ENCODE measurements at regions not wholly inside any gene's neighbourhood (a gene's known extent, or its start where the extent isn't known, plus 50 kb on each side); places are given as distances from the start of the nearest gene placed in this dataset.
A peak's percentile ranks its signal among the peaks of the same experiment; 100 is the strongest.

GRCh38 chr3:159565313-159565712 is 423.3 kb upstream of the IL12A start:
- H3K27ac ChIP-seq = no peak overlapping the region
- H3K9me3 ChIP-seq = peaks cover 0 to 6% (median 0%) of the 10 kb centered on the region in 11 donors
- H3K4me3 ChIP-seq = no peak overlapping the region
- no peak for TF ChIP-seq CTCF (IDR thresholded peaks at IDR 0.05)
- no peaks in the 10 kb centered on the region for H3K4me1 ChIP-seq
- DNase-seq = no peak
- no peaks in the 10 kb centered on the region for H3K27me3 ChIP-seq
- H3K36me3 ChIP-seq = no peaks in the 10 kb centered on the region
- no peak for ATAC-seq
- intact Hi-C loops (cut with DNase I) = no loop called here
- 85 to 94% methylated on average over 1 of the region's 1 CpG for whole genome bisulfite sequencing, 2 donors

GRCh38 chr3:159583662-159584061 is 405.0 kb upstream of the IL12A start:
- no peaks in the 10 kb centered on the region for H3K36me3 ChIP-seq
- no peak overlapping the region for H3K4me3 ChIP-seq
- no peak overlapping the region for H3K27ac ChIP-seq
- no peak for ATAC-seq
- no peaks in the 10 kb centered on the region for H3K4me1 ChIP-seq
- 47 to 66% methylated on average over 3 of the region's 3 CpGs for WGBS, 2 donors
- H3K27me3 ChIP-seq = no peaks in the 10 kb centered on the region
- H3K9me3 ChIP-seq = no peaks in the 10 kb centered on the region
- no peak for DNase-seq
- intact Hi-C loops (cut with DNase I) = loop anchor here in 2 of 10 donors (10.0 kb wide), 1 partner anchor 319 kb away; no protein-coding TSS in a partner anchor
- no peak for TF ChIP-seq CTCF (IDR thresholded peaks at IDR 0.05)

GRCh38 chr3:159584421-159584820 is 404.2 kb upstream of the IL12A start:
- Histone ChIP-seq H3K4me3 (no peak overlapping the region), H3K27me3 (no peaks in the 10 kb centered on the region), H3K27ac (no peak overlapping the region), H3K9me3 (no peaks in the 10 kb centered on the region), H3K4me1 (no peaks in the 10 kb centered on the region), H3K36me3 (no peaks in the 10 kb centered on the region)
- whole genome bisulfite sequencing, 2 donors = 76 to 77% methylated on average over 3 of the region's 3 CpGs
- no peak for TF ChIP-seq CTCF (IDR thresholded peaks at IDR 0.05)
- DNase-seq (no peak), ATAC-seq (no peak)
- intact Hi-C loops (cut with DNase I) = loop anchor here in 2 of 10 donors (10.0 kb wide), 1 partner anchor 320 kb away; no protein-coding TSS in a partner anchor

GRCh38 chr3:159586571-159587202 is 401.9 kb upstream of the IL12A start:
- peak in 7 of 9 donors; percentile 35 to 59 (median 52) for TF ChIP-seq CTCF (IDR thresholded peaks at IDR 0.05)
- no peaks in the 10 kb centered on the region for H3K36me3 ChIP-seq
- DNase-seq (no peak), ATAC-seq (peak in 1 of 8 donors; percentile 47)
- no peaks in the 10 kb centered on the region for H3K9me3 ChIP-seq
- no peak overlapping the region for H3K4me3 ChIP-seq
- no peaks in the 10 kb centered on the region for H3K27me3 ChIP-seq
- no peak overlapping the region for H3K27ac ChIP-seq
- intact Hi-C loops (cut with DNase I) = loop anchor here in 2 of 10 donors (10.0 kb wide), 1 partner anchor 322 kb away; no protein-coding TSS in a partner anchor
- H3K4me1 ChIP-seq = no peaks in the 10 kb centered on the region
- 34 to 36% methylated on average over 5 of the region's 5 CpGs for WGBS, 2 donors
